ENCODE measurements at regions not wholly inside any gene's neighbourhood (a gene's known extent, or its start where the extent isn't known, plus 50 kb on each side); places are given as distances from the start of the nearest gene placed in this dataset.

- H3K27ac ChIP-seq: no peak overlapping the region
- no peaks in the 10 kb centered on the region for H3K27me3 ChIP-seq
- peaks cover 0 to 8% (median 3%) of the 10 kb centered on the region in 4 donors for H3K4me1 ChIP-seq
- TF ChIP-seq CTCF (IDR thresholded peaks at IDR 0.05): no peak
- TF ChIP-seq POLR2A (IDR thresholded peaks at IDR 0.05): no peak
- TF ChIP-seq POLR2AphosphoS5 (IDR thresholded peaks at IDR 0.05): no peak
- TF ChIP-seq EP300 (IDR thresholded peaks at IDR 0.05): no peak
- no peak for ATAC-seq (ENCODE audit: low FRiP score in 2 of 2)
- no peaks in the 10 kb centered on the region for H3K36me3 ChIP-seq
- WGBS, 2 donors: 69 to 91% methylated on average over 7 of the region's 7 CpGs
- H3K4me3 ChIP-seq: no peak overlapping the region
- H3K9me3 ChIP-seq: peaks cover 0 to 22% (median 11%) of the 10 kb centered on the region in 4 donors
- DNase-seq: no peak
These were observed 305.4 kb upstream of the CDYL start for GRCh38 chr6:4470698-4471210.

- H3K27ac ChIP-seq: no peak overlapping the region
- no peak for TF ChIP-seq EP300 (IDR thresholded peaks at IDR 0.05)
- no peak for TF ChIP-seq POLR2A (IDR thresholded peaks at IDR 0.05)
- no peak for TF ChIP-seq CTCF (IDR thresholded peaks at IDR 0.05)
- no peak for TF ChIP-seq POLR2AphosphoS5 (IDR thresholded peaks at IDR 0.05)
- peaks cover 0 to 9% (median 3%) of the 10 kb centered on the region in 4 donors for H3K4me1 ChIP-seq
- H3K36me3 ChIP-seq: no peaks in the 10 kb centered on the region
- no peaks in the 10 kb centered on the region for H3K27me3 ChIP-seq
- DNase-seq (no peak), ATAC-seq (ENCODE audit: low FRiP score in 2 of 2) (no peak)
- H3K4me3 ChIP-seq: no peak overlapping the region
- 72 to 75% methylated on average over 9 of the region's 9 CpGs for WGBS, 2 donors
- peaks cover 0 to 15% (median 6%) of the 10 kb centered on the region in 4 donors for H3K9me3 ChIP-seq
These were observed 309.3 kb upstream of the CDYL start for GRCh38 chr6:4466769-4467480.

GRCh38 chr6:4466261-4466660, 309.9 kb upstream of the CDYL start:
- no peak overlapping the region for H3K4me3 ChIP-seq
- DNase-seq: peak in 1 of 2 donors; percentile 78
- WGBS, 2 donors: 15% methylated on average over 7 of the region's 7 CpGs
- H3K9me3 ChIP-seq: peaks cover 0 to 8% (median under 1%) of the 10 kb centered on the region in 4 donors
- ATAC-seq (ENCODE audit: low FRiP score in 2 of 2): no peak
- peaks cover 0 to 9% (median 3%) of the 10 kb centered on the region in 4 donors for H3K4me1 ChIP-seq
- TF ChIP-seq CTCF (IDR thresholded peaks at IDR 0.05): no peak
- TF ChIP-seq EP300 (IDR thresholded peaks at IDR 0.05): no peak
- no peak for TF ChIP-seq POLR2A (IDR thresholded peaks at IDR 0.05)
- no peaks in the 10 kb centered on the region for H3K27me3 ChIP-seq
- no peaks in the 10 kb centered on the region for H3K36me3 ChIP-seq
- H3K27ac ChIP-seq: no peak overlapping the region

DNA sequence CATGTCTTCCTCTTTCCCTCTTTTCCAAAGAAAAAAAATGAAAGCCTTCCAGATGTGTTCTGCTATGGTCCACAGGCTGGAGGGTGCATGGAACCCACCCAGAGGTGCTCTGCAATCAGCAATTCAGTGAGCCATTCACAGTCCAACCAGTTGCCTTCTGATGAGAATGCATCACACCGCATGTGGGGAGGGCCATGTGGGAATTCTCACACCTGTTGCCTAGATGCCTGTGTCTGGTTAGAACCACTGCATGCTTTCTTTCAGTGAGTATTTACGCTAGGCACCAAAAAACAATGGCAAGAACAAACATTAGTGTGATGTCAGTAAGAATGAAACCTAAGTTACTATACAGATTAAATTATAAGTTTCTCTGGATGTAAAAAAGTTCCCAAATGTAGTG, 311.6 kb upstream of the CDYL start:
- WGBS, 2 donors: 96 to 98% methylated on average over 2 of the region's 2 CpGs
- no peaks in the 10 kb centered on the region for H3K36me3 ChIP-seq
- H3K27me3 ChIP-seq: no peaks in the 10 kb centered on the region
- no peak overlapping the region for H3K27ac ChIP-seq
- TF ChIP-seq CTCF (IDR thresholded peaks at IDR 0.05) (no peak), EP300 (IDR thresholded peaks at IDR 0.05) (no peak), POLR2A (IDR thresholded peaks at IDR 0.05) (no peak), POLR2AphosphoS5 (IDR thresholded peaks at IDR 0.05) (no peak)
- no peak overlapping the region for H3K4me3 ChIP-seq
- peaks cover 0 to 9% (median 3%) of the 10 kb centered on the region in 4 donors for H3K4me1 ChIP-seq
- no peaks in the 10 kb centered on the region for H3K9me3 ChIP-seq
- DNase-seq (no peak), ATAC-seq (ENCODE audit: low FRiP score in 2 of 2) (no peak)

DNA sequence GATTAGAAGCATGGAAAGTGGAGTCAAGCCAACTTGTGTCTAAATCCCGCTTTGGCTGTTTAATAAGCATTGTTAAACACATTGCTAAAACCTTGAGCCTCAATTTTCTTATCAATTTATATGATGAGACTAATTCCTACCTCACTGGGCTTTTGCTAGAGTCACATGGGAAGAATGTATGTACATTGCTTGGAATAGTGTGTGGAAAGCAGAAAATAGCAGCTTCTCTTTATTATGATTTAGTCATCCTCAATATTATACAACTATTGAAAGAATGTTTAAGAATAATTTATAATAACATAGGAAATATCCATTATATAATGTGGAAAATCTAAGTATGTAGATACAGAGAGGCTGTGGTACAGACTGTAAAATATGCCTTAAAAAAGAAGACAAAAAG, 313.0 kb upstream of the CDYL start:
- DNase-seq: no peak
- no peak overlapping the region for H3K27ac ChIP-seq
- WGBS, 2 donors: 87 to 94% methylated on average over 1 of the region's 1 CpG
- H3K9me3 ChIP-seq: no peaks in the 10 kb centered on the region
- ATAC-seq (ENCODE audit: low FRiP score in 2 of 2): no peak
- no peak overlapping the region for H3K4me3 ChIP-seq
- no peak for TF ChIP-seq EP300 (IDR thresholded peaks at IDR 0.05)
- TF ChIP-seq POLR2A (IDR thresholded peaks at IDR 0.05): no peak
- no peak for TF ChIP-seq POLR2AphosphoS5 (IDR thresholded peaks at IDR 0.05)
- no peak for TF ChIP-seq CTCF (IDR thresholded peaks at IDR 0.05)
- no peaks in the 10 kb centered on the region for H3K27me3 ChIP-seq
- H3K36me3 ChIP-seq: no peaks in the 10 kb centered on the region
- peaks cover 0 to 9% (median 3%) of the 10 kb centered on the region in 4 donors for H3K4me1 ChIP-seq
